WTC11 (cell line): ENCODE measurements at regions not wholly inside any gene's neighbourhood (a gene's known extent, or its start where the extent isn't known, plus 50 kb on each side); places are given as distances from the start of the nearest gene placed in this dataset.

Source experiments
- ATAC-seq: fragments of 200-7000 bp; cut with Tn5 transposase; 2 replicates; pipeline ENCODE4 v1.10.0; 2021; ENCODE audit warnings: mild to moderate bottlenecking, moderate library complexity
- CTCF ChIA-PET: fragments of 300-600 bp; sonication (Branson Sonifier 250); formaldehyde crosslinking; loops from one replicate; lab custom pipeline; 2021; ENCODE audit warnings: antibody characterized with exemption; lab: Charles Lee
- POLR2A ChIA-PET: fragments of 350-600 bp; sonication (Branson Sonifier 250); formaldehyde crosslinking; loops from one replicate; lab custom pipeline; 2021; ENCODE audit warnings: antibody characterized with exemption; lab: Charles Lee
- DNase-seq: peaks from one replicate; pipeline ENCODE4 v3.0.0; 2021; ENCODE audit warnings: low spot score
- H3K27ac Mint-ChIP-seq: 2 replicates; pipeline ENCODE4 v1.8.0; 2021; ENCODE audit warnings: mixed read lengths
- H3K27me3 Mint-ChIP-seq: 2 replicates; pipeline ENCODE4 v1.8.0; 2021; ENCODE audit warnings: low read depth, mild to moderate bottlenecking, moderate library complexity, mixed read lengths
- H3K36me3 Mint-ChIP-seq: 2 replicates; pipeline ENCODE4 v1.8.0; 2021; ENCODE audit warnings: mixed read lengths
- H3K4me1 Mint-ChIP-seq: 2 replicates; pipeline ENCODE4 v1.8.0; 2022; ENCODE audit warnings: mixed read lengths
- H3K4me3 Mint-ChIP-seq: 2 replicates; pipeline ENCODE4 v1.8.0; 2021; ENCODE audit warnings: mild to moderate bottlenecking, moderate library complexity, mixed read lengths
- H3K9me3 Mint-ChIP-seq: 2 replicates; pipeline ENCODE4 v1.8.0; 2021; ENCODE audit warnings: mixed read lengths
- AFF4 ChIP-seq: sonication (generic); formaldehyde crosslinking; IDR thresholded peaks from 2 replicates; pipeline ENCODE4 v1.8.1; 2023; ENCODE audit warnings: mild to moderate bottlenecking, missing genetic modification reagents, borderline replicate concordance
- ERG ChIP-seq: fragments of 250-450 bp; sonication (Bioruptor Pico); IDR thresholded peaks from 2 replicates; pipeline ENCODE4 v1.8.0; 2021; ENCODE audit warnings: mild to moderate bottlenecking
- ESRRA ChIP-seq: sonication (generic); formaldehyde crosslinking; IDR thresholded peaks from 2 replicates; pipeline ENCODE4 v1.8.1; 2022; ENCODE audit warnings: mild to moderate bottlenecking, missing genetic modification reagents, borderline replicate concordance
- FOXJ3 ChIP-seq: sonication (generic); formaldehyde crosslinking; IDR thresholded peaks from 2 replicates; pipeline ENCODE4 v1.9.0; 2021; ENCODE audit warnings: missing genetic modification reagents, mild to moderate bottlenecking, borderline replicate concordance
- FOXP1 ChIP-seq: sonication (generic); formaldehyde crosslinking; IDR thresholded peaks from 2 replicates; pipeline ENCODE4 v1.8.0; 2022; ENCODE audit warnings: missing genetic modification reagents, mild to moderate bottlenecking, moderate library complexity, borderline replicate concordance
- GABPB1 ChIP-seq: sonication (generic); formaldehyde crosslinking; IDR thresholded peaks from 2 replicates; pipeline ENCODE4 v1.8.1; 2023; ENCODE audit warnings: mild to moderate bottlenecking, missing genetic modification reagents
- GTF2I ChIP-seq: fragments of 250-450 bp; sonication (Bioruptor Pico); conservative IDR thresholded peaks from 2 replicates; pipeline ENCODE4 v1.4.0; 2021; ENCODE audit warnings: mild to moderate bottlenecking
- HMGA2 ChIP-seq: fragments of 250-450 bp; sonication (Bioruptor Pico); IDR thresholded peaks from 2 replicates; pipeline ENCODE4 v1.4.0; 2021; ENCODE audit warnings: mild to moderate bottlenecking, moderate library complexity
- IRF2 ChIP-seq: sonication (generic); formaldehyde crosslinking; IDR thresholded peaks from 2 replicates; pipeline ENCODE4 v1.8.0; 2022; ENCODE audit warnings: low read depth, missing genetic modification reagents, borderline replicate concordance
- JAZF1 ChIP-seq: fragments of 250-450 bp; sonication (Bioruptor Pico); IDR thresholded peaks from 2 replicates; pipeline ENCODE4 v1.9.0; 2021; ENCODE audit warnings: moderate library complexity, mild to moderate bottlenecking, inconsistent platforms
- JUN ChIP-seq: sonication (generic); formaldehyde crosslinking; IDR thresholded peaks from 2 replicates; pipeline ENCODE4 v1.8.0; 2023; ENCODE audit warnings: mild to moderate bottlenecking, missing genetic modification reagents
- MLX ChIP-seq: sonication (generic); formaldehyde crosslinking; IDR thresholded peaks from 2 replicates; pipeline ENCODE4 v1.8.1; 2023; ENCODE audit warnings: mild to moderate bottlenecking, missing genetic modification reagents, moderate library complexity
- MYBL2 ChIP-seq: sonication (generic); formaldehyde crosslinking; IDR thresholded peaks from 2 replicates; pipeline ENCODE4 v1.8.1; 2023; ENCODE audit warnings: mild to moderate bottlenecking, moderate library complexity, missing genetic modification reagents
- NFATC4 ChIP-seq: fragments of 250-450 bp; sonication (Bioruptor Pico); IDR thresholded peaks from 2 replicates; pipeline ENCODE4 v1.9.0; 2021; ENCODE audit warnings: mild to moderate bottlenecking
- NR3C1 ChIP-seq: sonication (generic); formaldehyde crosslinking; conservative IDR thresholded peaks from 2 replicates; pipeline ENCODE4 v1.8.1; 2023; ENCODE audit warnings: low read depth, mild to moderate bottlenecking, missing genetic modification reagents
- PRDM15 ChIP-seq: sonication (generic); formaldehyde crosslinking; IDR thresholded peaks from 2 replicates; pipeline ENCODE4 v1.8.0; 2022; ENCODE audit warnings: missing genetic modification reagents
- SP1 ChIP-seq: sonication (generic); formaldehyde crosslinking; conservative IDR thresholded peaks from 2 replicates; pipeline ENCODE4 v1.8.1; 2022; ENCODE audit warnings: missing genetic modification reagents
- TEAD1 ChIP-seq: sonication (generic); formaldehyde crosslinking; IDR thresholded peaks from 2 replicates; pipeline ENCODE4 v1.8.0; 2022; ENCODE audit warnings: mild to moderate bottlenecking, missing genetic modification reagents
- ZBTB43 ChIP-seq: sonication (generic); formaldehyde crosslinking; IDR thresholded peaks from 2 replicates; pipeline ENCODE4 v1.8.1; 2023; ENCODE audit warnings: mild to moderate bottlenecking, missing genetic modification reagents
- ZNF138 ChIP-seq: sonication (generic); formaldehyde crosslinking; conservative IDR thresholded peaks from 2 replicates; pipeline ENCODE4 v1.8.1; 2022; ENCODE audit warnings: mild to moderate bottlenecking, moderate library complexity, missing genetic modification reagents
- ZNF396 ChIP-seq: fragments of 250-450 bp; sonication (Bioruptor Pico); IDR thresholded peaks from 2 replicates; pipeline ENCODE4 v1.8.0; 2021; ENCODE audit warnings: mild to moderate bottlenecking, moderate library complexity, borderline replicate concordance
- ZNF416 ChIP-seq: fragments of 250-450 bp; sonication (Bioruptor Pico); IDR thresholded peaks from 2 replicates; pipeline ENCODE4 v1.9.0; 2021; ENCODE audit warnings: mild to moderate bottlenecking, inconsistent platforms
- ZNF512 ChIP-seq: sonication (generic); formaldehyde crosslinking; IDR thresholded peaks from 2 replicates; pipeline ENCODE4 v1.8.1; 2022; ENCODE audit warnings: missing genetic modification reagents, borderline replicate concordance
- TF ChIP-seq, protein P1 (sequence below): sonication (generic); formaldehyde crosslinking; IDR thresholded peaks from 2 replicates; pipeline ENCODE4 v1.8.1; 2022; ENCODE audit warnings: mild to moderate bottlenecking, missing genetic modification reagents, moderate library complexity, borderline replicate concordance

GRCh38 chr9:28037968-28038367 is 464.7 kb upstream of the C9orf72 start (continued):
- TF ChIP-seq ERG (CRISPR knock-in tag) (no peak), ZNF138 (CRISPR knock-in tag) (no peak), HMGA2 (CRISPR knock-in tag) (no peak), GTF2I (CRISPR knock-in tag) (no peak), JUN (CRISPR knock-in tag) (no peak), FOXP1 (CRISPR knock-in tag) (no peak), IRF2 (no peak), PRDM15 (CRISPR knock-in tag) (no peak), ZNF416 (CRISPR knock-in tag) (no peak)

GRCh38 chr9:28045051-28045450 is 471.8 kb upstream of the C9orf72 start:
- Mint-ChIP-seq H3K36me3 (no peaks in the 10 kb centered on the region), H3K4me3 (no peak overlapping the region), H3K4me1 (no peaks in the 10 kb centered on the region), H3K9me3 (no peaks in the 10 kb centered on the region), H3K27ac (no peak overlapping the region), H3K27me3 (no peaks in the 10 kb centered on the region)
- TF ChIP-seq SP1 (no peak), MLX (CRISPR knock-in tag) (no peak), GABPB1 (CRISPR knock-in tag) (no peak), FOXJ3 (CRISPR knock-in tag) (no peak), NFATC4 (CRISPR knock-in tag) (no peak), TEAD1 (CRISPR knock-in tag) (no peak), ESRRA (CRISPR knock-in tag) (no peak), ZBTB43 (no peak), MYBL2 (no peak), ZNF138 (CRISPR knock-in tag) (no peak), JAZF1 (CRISPR knock-in tag) (no peak), ZNF512 (no peak), ZNF396 (no peak), AFF4 (CRISPR knock-in tag) (no peak), NR3C1 (CRISPR knock-in tag) (no peak)
- TF ChIP-seq, protein P1, sequence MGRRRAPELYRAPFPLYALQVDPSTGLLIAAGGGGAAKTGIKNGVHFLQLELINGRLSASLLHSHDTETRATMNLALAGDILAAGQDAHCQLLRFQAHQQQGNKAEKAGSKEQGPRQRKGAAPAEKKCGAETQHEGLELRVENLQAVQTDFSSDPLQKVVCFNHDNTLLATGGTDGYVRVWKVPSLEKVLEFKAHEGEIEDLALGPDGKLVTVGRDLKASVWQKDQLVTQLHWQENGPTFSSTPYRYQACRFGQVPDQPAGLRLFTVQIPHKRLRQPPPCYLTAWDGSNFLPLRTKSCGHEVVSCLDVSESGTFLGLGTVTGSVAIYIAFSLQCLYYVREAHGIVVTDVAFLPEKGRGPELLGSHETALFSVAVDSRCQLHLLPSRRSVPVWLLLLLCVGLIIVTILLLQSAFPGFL (CRISPR knock-in tag): no peak
- DNase-seq (no peak), ATAC-seq (no peak)
- ChIA-PET CTCF (no interaction called here), POLR2A (no interaction called here)
